ENCODE measurements at regions not wholly inside any gene's neighbourhood (a gene's known extent, or its start where the extent isn't known, plus 50 kb on each side); places are given as distances from the start of the nearest gene placed in this dataset.

GRCh38 chr22:23397613-23398567 lies 182.2 kb downstream of the IGLL1 start:
- ATAC-seq (ENCODE audit: low FRiP score) (no peak), DNase-seq (ENCODE audit: low spot score) (no peak)
- TF ChIP-seq, protein P1, sequence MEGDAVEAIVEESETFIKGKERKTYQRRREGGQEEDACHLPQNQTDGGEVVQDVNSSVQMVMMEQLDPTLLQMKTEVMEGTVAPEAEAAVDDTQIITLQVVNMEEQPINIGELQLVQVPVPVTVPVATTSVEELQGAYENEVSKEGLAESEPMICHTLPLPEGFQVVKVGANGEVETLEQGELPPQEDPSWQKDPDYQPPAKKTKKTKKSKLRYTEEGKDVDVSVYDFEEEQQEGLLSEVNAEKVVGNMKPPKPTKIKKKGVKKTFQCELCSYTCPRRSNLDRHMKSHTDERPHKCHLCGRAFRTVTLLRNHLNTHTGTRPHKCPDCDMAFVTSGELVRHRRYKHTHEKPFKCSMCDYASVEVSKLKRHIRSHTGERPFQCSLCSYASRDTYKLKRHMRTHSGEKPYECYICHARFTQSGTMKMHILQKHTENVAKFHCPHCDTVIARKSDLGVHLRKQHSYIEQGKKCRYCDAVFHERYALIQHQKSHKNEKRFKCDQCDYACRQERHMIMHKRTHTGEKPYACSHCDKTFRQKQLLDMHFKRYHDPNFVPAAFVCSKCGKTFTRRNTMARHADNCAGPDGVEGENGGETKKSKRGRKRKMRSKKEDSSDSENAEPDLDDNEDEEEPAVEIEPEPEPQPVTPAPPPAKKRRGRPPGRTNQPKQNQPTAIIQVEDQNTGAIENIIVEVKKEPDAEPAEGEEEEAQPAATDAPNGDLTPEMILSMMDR (IDR thresholded peaks at IDR 0.05), result no peak

- no peak for ATAC-seq (ENCODE audit: low FRiP score)
- no peak for DNase-seq (ENCODE audit: low spot score)
- TF ChIP-seq, protein P1 (IDR thresholded peaks at IDR 0.05), result no peak
These were observed 183.0 kb downstream of the IGLL1 start for GRCh38 chr22:23397008-23397612.

DNA sequence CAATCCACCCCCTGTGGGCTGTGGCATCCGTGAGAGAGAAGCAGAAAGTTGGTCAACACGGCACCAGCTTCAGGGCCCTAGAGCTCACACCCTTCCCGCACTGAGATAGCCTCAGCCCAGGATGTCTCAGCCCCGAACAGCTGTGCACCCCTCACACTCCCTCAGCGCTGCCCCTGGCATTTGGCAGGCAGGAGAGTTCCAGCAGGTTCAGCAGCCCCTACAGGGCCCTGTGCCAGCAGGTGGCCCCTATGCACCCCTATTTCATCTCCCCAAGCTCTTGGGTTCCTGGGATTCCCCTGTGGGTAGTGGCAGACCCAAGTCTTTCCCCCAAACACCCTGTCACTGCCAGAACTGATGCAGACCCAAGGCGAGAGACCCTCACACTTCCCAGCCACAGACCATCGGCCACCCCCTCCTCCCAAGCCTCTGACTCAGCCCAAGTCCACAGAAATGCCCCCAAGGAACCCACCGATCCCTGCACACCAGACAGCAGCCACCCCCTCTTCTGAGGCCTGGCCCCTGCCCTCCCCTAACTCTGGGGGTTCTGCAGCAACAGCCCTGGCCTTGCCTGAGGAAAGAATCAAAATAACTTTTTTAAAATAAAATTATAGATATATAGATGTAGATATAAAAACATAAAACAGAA lies 183.6 kb downstream of the IGLL1 start:
- DNase-seq (ENCODE audit: low spot score) (no peak), ATAC-seq (ENCODE audit: low FRiP score) (no peak)
- TF ChIP-seq, protein P1 (IDR thresholded peaks at IDR 0.05), result no peak

- ATAC-seq (ENCODE audit: low FRiP score), result no peak
- TF ChIP-seq, protein P1 (IDR thresholded peaks at IDR 0.05), result no peak
- DNase-seq (ENCODE audit: low spot score), result no peak
These were observed 184.3 kb downstream of the IGLL1 start for GRCh38 chr22:23395530-23396361.

GRCh38 chr22:23394525-23395326 lies 185.4 kb downstream of the IGLL1 start:
- TF ChIP-seq, protein P1 (IDR thresholded peaks at IDR 0.05), result no peak
- ATAC-seq (ENCODE audit: low FRiP score), result no peak
- no peak for DNase-seq (ENCODE audit: low spot score)
